Suprapubic skin (tissue), 3 donors: ENCODE measurements at regions not wholly inside any gene's neighbourhood (a gene's known extent, or its start where the extent isn't known, plus 50 kb on each side); places are given as distances from the start of the nearest gene placed in this dataset.

Source experiments
- CTCF ChIP-seq, 2 donors: fragments of 200-600 bp in 1 of 2; fragments of 450-650 bp in 1 of 2; sonication (generic) in 1 of 2; IDR thresholded peaks; one replicate each; pipeline ENCODE4 v1.5.1; 2016 to 2019; ENCODE audit warnings: antibody characterized with exemption in 2 of 2, mild to moderate bottlenecking in 1 of 2, moderate library complexity in 1 of 2
- EP300 ChIP-seq: sonication (generic); formaldehyde crosslinking; IDR thresholded peaks from one replicate; pipeline ENCODE4 v1.6.1; 2017; ENCODE audit warnings: antibody characterized with exemption
- POLR2A ChIP-seq, 2 donors: fragments of 450-650 bp; IDR thresholded peaks; one replicate each; pipeline ENCODE4 v1.6.1; 2017; ENCODE audit warnings: antibody characterized with exemption in 2 of 2, mild to moderate bottlenecking in 2 of 2, moderate library complexity in 2 of 2

GRCh38 chr1:221522529-221522940, 219.4 kb downstream of the DUSP10 start:
- TF ChIP-seq CTCF (IDR thresholded peaks at IDR 0.05): no peak
- TF ChIP-seq POLR2A (IDR thresholded peaks at IDR 0.05): no peak
- no peak for TF ChIP-seq EP300
